Hypothalamus (tissue), 51 donors: ENCODE measurements at regions not wholly inside any gene's neighbourhood (a gene's known extent, or its start where the extent isn't known, plus 50 kb on each side); places are given as distances from the start of the nearest gene placed in this dataset.

Source experiments
- DNase-seq, 51 donors: peaks; one replicate each; lab custom pipeline; 2025; lab: John Stamatoyannopoulos, UW

DNA sequence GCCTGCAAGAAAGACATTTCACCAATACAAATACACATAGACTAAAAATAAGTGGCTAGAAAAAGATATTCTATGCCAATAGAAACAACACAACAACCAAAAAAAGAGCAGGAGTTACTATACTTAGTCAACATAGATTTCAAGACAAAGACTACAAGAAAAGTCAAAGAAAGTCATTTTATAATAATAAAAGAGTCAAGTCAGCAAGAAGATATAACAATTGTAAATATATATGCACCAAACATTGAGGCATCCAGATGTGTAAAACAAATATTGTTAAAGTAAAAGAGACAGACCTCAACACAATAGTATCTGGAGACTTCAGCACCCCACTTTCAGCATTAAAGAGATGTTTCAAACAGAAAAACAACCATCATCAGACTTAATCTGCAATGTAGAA is 104.6 kb downstream of the AMY1C start:
- DNase-seq, result no peak

DNA sequence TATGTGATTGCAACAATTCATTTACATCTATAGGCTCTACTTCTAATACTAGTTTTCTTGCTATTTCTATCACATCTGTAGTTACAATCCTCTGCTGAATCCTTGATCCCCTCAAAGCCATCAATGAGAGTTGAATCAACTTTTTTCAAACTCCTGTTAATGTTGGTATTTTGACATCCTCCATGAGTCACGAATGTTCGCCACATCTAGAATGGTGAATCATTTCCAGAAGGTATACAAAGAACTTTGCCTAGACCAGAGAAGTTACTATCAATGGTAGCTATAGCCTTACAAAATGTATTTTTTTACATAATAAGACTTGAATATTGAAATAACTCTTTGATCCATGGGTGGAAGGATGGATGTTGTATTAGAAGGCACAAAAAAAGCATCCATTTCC is 110.0 kb downstream of the AMY1C start:
- no peak for DNase-seq

DNA sequence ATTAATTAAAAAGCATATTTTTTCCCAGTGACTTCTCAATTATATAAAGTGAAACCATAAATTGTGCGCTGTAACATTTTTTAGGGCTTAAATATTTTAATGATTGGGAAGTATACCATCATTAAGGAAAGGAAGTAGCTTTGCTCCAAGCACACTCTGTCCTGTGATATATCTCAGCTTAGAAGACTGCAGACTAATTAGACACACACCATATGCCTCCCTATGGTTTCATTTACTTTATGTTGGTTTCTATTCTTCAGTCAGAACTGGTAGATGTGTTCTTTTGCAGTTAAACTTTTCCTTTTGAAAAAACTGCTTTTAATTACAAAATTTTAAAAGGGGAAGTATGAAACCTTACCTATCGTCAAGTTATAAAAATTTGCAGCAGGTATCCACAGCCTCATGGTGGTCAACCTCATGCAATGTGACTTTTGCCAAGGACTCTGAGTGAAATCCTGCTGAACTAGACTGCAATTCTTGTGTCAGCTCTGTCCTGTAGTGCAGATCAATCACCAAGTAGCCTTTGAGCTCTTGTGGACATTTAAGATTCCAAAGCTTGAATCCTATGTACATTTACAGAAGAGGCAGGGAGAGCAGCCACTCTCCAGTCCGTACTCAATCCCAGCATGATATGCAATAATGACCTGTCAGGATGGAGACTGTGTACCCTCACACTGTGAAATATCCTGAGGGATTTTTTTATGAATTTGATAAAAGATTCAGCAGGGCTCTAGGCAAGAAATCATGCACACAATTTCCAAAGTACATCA is 149.1 kb downstream of the AMY1C start:
- DNase-seq, result no peak

DNA sequence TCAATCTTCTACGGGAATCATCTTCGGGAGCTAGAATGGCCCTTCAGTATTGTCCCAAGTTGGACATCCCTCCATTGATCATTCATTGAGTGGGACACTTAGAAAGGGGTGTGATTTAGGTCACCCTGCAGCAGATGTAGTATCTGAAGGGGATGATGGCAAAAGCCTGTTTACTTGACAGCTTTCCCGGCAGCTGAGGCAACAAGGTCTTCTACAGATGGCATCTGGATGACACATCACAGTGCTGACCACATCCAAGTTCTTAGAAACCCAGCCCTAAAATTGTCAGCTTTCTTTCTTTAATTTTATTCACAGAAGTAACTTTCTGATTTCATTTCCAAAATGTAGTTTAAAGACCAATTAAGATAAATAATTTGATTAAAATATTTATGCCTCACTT is 150.3 kb downstream of the AMY1C start:
- DNase-seq, result no peak

DNA sequence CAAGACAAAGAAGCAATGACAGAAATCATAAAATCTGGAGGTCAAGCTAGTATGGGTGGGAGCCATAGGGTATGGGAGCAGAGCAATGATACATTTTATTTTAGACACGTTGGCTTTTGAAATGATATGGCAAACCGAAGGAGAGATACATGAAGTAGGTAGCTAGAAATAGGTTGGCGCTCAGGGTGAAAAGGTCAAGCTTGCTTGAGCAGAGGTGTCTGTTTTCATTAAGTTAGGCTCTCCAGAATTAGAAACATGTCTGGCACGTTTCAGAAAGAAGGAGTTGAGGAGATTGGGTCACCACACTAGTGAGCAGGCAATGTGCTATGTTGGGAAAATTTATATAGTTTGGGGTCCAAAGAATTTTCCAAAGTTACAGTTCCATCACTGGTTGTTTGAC is 151.4 kb downstream of the AMY1C start:
- no peak for DNase-seq

DNA sequence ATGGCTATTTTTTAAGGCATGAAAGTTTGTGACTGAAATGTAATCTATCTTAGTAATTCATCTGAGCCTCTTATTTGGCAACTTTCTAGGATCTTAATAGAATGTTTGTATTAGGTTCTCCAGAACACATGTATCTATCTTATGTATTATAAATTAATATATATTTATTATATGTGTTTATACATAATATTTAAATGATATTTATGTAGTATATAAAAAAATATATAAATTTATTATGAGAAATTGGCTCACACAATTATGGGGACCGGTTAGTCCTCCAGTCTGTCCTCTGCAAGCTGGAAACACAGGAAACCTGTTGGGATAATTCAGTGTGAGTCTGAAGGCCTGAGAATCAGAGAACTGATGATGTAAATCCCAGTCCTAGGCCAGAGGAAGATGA is 155.7 kb downstream of the AMY1C start:
- no peak for DNase-seq

DNA sequence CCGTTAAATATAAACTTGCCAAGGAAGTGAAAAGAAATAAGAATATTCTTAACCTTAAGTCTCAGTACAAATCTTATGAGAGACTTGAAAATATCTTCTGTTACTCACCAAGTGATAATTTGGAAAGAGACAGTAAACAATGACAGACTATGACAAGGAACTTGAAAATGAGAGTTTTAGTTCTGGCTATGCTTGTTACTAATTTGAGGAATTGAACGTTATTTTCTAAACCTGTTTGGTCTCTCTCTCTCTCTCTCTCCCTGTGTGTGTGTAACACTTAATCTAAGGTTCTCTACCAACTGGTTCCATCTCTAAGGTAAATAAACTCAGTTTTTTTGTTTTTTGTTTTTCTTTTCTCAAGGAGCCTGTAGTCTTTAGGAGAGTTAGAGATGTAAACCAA is 161.8 kb downstream of the AMY1C start:
- DNase-seq, result no peak

DNA sequence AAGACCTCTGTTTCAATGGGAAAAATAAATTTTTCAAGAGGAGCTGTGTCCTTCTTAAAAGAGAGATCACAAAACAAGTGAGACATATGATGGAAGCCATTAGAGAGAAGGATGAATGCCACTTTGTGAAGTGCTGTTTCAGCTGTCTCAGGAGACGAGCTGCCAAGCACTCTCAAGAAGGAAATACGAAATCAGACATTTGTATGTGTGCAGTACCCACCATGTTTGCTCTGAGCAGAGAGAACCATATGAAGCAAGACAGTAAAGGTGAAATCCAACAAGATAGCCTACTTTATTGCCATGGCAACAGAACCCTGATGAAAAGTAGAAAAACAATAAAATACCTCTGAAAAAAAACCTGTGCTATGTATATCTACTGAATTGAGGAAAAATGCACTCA is 168.1 kb downstream of the AMY1C start:
- no peak for DNase-seq

DNA sequence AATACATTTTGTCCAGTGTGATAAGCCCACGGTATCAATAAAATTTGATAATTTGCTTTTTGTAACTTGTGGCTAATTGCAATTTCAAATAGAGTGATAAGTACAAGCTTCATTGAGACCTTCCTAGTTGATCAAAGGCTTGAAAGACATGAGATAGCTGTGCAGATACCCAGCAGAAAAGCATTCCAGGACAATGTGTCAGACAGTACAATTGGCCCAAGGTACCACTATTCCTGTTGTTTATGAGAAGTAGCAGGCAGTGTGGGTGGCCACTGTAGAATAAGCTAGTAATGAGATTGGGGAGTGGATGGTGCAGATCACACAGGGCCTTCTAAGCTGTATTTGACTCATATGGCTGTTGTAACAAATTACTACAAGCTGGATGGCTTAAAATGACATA is 182.2 kb downstream of the AMY1C start:
- DNase-seq, result no peak

DNA sequence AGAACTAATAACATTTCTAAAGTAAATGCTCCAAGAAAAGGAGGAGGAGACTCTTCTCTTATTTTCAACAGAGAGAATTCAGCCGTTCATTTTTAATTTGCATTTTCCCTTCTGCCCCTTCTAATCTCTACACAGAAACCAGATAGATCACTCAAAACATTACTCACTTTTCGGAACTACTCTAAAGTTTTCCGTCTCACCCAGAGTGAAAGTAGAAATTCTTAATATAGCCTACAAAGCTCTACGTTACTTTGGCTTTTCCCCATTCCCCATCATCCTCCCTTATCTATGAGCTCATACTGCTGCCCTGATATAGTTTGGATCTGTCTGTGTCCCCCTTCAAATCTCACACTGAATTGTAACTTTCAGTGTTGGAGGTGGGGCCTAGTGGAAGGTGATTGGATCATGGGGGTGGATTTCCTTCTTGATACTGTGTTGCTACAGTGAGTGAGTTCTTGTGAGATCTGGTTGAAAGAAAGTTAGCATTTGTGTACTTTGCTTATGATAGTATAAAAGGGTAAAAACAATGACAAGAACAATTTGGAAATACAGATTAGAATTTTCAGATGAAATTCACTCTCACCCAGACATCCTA is 188.2 kb downstream of the AMY1C start:
- no peak for DNase-seq

DNA sequence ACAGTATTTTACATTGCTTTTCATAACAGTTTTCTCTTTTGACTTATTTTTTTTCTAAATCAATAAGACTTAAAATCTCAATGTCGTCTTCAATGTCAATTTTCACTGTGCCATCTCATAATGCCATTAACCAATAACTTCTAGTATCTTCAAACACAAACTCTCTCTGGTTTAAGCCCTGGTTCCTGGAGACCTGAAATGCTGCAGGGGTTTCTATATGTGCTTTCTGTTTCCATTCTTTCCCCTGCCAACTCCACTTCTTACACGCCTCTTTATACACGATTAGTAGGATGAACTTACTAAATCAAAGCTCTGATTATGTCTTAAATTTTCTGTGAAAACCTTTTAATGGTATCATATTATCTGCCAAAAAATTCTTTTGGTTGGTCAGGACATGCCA is 191.4 kb downstream of the AMY1C start:
- DNase-seq, result no peak

DNA sequence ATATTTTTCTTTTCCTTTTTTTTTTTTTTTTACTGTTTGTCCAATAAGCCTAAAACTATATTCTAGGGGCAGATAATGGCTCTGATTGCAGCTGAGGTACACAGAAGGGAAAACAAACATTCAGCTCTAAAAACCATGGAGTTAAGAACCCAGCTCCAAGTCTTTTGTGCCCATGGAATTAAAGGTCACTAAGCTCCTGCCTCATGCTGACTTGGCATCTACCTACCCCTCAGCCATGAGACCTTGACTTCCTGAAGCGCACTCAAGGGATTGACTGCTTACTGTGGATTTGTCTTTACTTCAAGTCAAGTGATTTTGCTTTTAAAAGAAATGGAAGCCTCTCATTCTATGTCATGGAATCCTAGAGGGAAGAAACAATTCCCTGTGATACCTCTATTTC is 192.3 kb downstream of the AMY1C start:
- DNase-seq, result no peak

DNA sequence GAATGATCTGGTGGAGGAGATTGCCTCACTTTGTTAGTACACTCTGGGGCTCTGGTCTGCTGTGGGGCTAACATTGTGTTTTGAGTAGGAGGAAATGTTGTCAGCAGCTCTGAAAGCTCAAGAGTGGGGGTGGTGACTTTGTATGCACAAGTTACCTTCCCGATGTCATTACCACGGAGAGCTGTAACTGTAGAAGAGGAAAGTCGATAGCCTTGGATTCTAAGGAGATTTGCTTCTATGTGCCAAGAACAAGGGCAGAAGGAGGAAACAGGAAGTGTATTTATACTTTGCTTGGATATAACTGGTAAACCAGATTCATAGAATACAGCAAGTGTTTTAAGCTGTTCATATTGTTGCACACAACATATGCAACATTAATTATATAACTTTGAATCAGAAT is 196.1 kb downstream of the AMY1C start:
- no peak for DNase-seq

DNA sequence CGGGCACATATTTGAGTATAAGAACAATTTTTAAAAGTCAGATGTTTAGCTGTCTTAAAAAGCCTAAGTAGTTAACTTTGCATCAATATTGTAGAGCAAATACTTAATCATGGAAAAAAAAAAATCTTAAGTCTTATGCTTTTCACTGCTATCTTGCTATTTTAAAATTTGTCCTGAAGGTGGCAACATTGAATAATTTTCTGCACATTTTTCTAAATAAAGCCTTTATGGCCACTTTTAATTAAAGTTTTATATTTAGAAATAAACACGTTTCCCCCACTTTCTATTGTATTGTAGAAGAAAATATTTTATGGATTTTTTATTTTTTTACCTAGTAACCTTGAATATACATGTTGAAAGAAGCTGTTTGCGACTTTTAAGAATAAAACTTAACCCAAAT is 198.8 kb downstream of the AMY1C start:
- no peak for DNase-seq

DNA sequence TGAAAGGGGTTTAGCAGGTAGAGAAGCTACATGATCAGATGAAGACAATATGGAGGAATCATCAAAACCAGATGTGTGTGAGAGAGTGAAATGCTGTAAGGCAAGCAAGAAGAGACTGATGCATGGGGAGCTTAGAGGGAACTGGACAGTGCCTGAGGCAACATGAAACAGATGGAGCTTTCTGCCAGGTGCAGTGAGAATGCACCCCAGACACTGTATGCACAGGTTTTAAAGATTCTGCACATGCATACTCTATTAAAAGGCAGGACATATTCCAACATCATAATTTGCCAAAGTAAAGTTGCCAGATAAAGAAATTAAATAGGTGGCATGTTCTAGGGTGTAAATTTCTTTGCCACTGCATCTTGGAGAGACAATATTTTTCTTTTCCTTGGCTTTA is 200.1 kb downstream of the AMY1C start:
- DNase-seq, result no peak

DNA sequence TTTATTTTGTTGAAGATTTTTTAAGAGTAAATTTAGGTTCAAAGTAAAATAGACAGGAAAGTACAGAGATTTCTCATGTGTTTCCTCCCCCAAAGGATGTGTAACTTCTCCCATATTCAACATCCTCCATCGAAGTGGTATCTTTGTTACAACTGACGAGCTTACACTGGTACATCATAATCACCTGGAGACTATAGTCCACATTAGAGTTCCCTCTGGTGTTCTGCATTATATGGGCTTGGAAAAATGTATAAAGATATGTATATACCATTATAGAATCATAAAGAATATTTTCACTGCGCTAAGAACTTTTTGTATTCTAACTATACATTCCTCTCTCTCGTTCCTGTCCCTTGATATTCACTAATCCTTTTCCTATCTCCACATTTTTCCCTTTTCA is 203.7 kb downstream of the AMY1C start:
- no peak for DNase-seq

DNA sequence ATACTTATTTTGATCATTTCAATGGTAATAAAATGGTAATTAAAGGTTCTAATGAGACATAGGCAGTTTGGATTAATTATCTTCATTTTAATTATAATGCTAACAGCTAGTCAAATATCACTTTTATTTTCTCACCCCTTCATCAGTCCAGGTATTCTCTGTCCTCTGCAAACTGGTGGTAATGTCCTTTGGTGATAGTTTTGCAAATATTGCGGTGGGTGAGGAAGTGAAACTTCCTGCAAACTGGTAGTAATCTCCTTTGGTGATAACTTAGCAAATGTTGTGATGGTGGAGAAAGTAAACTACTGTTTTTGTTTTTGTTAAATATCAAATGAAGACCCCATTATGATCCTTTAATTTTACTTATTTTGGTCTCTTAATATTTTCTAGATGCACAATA is 209.0 kb downstream of the AMY1C start:
- DNase-seq, result no peak

DNA sequence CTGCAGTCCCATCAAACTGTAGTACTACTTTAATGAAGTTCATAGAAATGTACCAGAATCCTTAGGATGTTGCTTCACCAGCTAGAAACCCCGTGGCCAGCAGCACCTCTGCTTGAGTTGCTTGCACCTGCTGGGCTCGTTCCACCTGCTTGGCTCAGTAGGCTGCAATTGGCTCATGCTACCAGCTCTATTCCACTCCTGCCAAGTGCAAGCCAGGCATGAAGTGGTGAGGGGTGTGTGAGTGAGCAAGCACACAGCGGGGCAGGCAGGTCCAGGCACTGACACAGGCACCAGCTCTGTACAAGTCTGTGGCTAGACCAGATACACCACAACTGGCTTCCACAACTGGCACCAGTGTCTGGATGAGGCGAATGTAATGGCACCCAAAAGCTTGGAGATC is 209.9 kb downstream of the AMY1C start:
- DNase-seq, result no peak

DNA sequence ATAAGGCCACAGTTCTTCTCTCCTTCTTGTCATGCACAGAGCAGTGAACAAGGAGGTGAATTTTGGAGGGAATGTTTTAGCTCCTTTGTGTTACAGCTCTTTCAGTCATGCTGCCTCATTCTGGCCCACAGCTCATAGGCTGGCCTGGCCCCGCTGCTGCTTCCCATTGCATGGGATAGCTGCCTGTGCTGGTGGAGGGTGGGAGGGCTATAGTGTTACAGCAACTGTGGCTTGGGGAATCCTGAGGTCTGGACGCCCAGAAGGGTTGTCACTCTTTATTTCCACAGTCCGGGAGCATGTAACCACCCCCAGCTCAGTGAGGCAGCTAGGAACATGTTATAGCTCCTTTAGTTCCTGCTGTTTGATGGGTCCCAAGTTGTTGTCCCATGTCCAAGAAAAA is 210.3 kb downstream of the AMY1C start:
- DNase-seq, result no peak

DNA sequence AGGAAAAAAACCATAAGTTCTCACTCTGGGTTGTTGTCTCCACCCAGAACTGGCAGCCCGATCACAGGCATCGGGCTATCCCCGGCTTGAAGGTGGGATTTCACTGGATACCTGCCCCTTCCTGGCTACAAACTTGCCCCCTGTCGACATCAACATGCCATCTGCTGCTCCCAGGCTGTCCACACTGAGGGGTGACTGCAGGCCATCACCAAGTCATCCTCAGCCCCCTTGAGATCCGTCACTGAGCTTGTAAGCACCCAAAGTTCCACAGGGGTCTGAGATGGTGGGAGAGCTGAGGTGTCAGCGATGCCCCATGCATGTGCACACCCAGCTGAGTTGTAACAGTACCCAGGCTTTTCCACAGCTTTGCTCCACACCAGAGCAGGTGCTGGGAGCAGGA is 211.0 kb downstream of the AMY1C start:
- DNase-seq, result no peak

DNA sequence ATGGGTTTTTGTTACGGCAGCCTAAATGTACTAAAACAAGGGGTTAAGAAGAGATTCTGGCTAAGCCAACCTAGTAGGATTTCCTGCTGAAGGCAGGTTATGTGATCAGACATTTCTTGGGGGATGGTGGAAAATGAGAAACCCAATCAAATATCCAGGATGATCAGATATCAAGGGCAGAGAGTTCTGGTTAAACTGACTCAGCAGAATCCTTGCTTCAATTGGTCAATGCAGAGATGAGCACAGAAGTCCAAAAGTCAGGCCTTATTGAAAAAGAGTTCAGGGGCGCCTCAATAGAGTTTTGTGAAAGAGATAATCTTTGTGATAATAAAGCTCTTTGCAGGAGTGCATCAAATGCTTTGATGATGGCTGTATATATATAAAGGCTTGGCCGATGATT is 237.1 kb downstream of the AMY1C start:
- no peak for DNase-seq

DNA sequence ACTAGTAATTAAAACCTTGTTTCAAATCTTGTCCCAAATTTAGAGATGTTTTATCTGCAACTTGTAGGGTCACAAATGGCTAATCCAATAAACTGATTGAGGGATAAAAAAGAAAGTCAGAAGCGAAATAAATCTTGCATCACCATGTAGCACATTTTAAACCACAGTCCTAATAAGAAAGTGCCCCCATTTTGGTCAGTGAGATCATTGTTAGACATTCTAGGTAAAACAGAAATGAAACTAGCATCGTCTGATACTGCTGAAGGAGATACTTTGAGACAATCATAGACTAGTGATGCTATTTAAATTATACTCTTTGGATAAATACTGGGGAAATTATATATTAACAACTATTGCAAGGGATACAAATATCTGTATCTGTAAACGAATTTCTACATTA is 247.9 kb downstream of the AMY1C start:
- DNase-seq, result no peak
